Uterus (tissue), 3 donors: ENCODE measurements at regions not wholly inside any gene's neighbourhood (a gene's known extent, or its start where the extent isn't known, plus 50 kb on each side); places are given as distances from the start of the nearest gene placed in this dataset.

Experiments used
- DNase-seq, 2 donors: peaks; one replicate each; pipeline ENCODE4 v3.0.0-alpha.2; 2019 to 2020
- H3K27ac ChIP-seq, 2 donors: fragments of 200-600 bp; sonication (generic); 1 replicate in 1 of 2; 2 replicates in 1 of 2; pipeline ENCODE4 v1.5.1; 2016 to 2018
- H3K27me3 ChIP-seq, 2 donors: fragments of 200-600 bp; sonication (generic); one replicate each; pipeline ENCODE4 v1.5.1; 2018 to 2019; ENCODE audit warnings: control low read depth in 1 of 2
- H3K36me3 ChIP-seq, 2 donors: fragments of 200-600 bp; sonication (generic); one replicate each; pipeline ENCODE4 v1.5.1; 2019; ENCODE audit warnings: control low read depth in 1 of 2
- H3K4me1 ChIP-seq, 2 donors: fragments of 200-600 bp; sonication (generic); one replicate each; pipeline ENCODE4 v1.5.1; 2018 to 2019; ENCODE audit warnings: control low read depth in 1 of 2
- H3K4me3 ChIP-seq, 2 donors: fragments of 200-600 bp; sonication (generic); 1 replicate in 1 of 2; 2 replicates in 1 of 2; pipeline ENCODE4 v1.5.1; 2018 to 2019; ENCODE audit warnings: mild to moderate bottlenecking in 1 of 2
- H3K9me3 ChIP-seq, 2 donors: fragments of 200-600 bp; sonication (generic); one replicate each; pipeline ENCODE4 v1.5.1; 2019; ENCODE audit warnings: control low read depth in 1 of 2
- CTCF ChIP-seq, 4 experiments: fragments of 200-600 bp in 2 of 4; fragments of 450-650 bp in 2 of 4; sonication (generic) in 2 of 4; IDR thresholded peaks; one replicate each; pipeline ENCODE4 v1.5.1; 2016 to 2019; ENCODE audit warnings: antibody characterized with exemption in 4 of 4, mild to moderate bottlenecking in 2 of 4, moderate library complexity in 1 of 4
- POLR2A ChIP-seq, 2 donors: fragments of 450-650 bp; IDR thresholded peaks; one replicate each; pipeline ENCODE4 v1.6.1; 2016; ENCODE audit warnings: antibody characterized with exemption in 2 of 2, mild to moderate bottlenecking in 1 of 2, moderate library complexity in 1 of 2
- intact Hi-C: fragments of 100-400 bp; cut with DNase I; formaldehyde crosslinking; loops from one replicate; pipeline ENCODE4 v1.15.1; 2023; ENCODE audit warnings: low total_unique reads
- donor health status: DM: yes; HTN: yes; CAD: no.

DNA sequence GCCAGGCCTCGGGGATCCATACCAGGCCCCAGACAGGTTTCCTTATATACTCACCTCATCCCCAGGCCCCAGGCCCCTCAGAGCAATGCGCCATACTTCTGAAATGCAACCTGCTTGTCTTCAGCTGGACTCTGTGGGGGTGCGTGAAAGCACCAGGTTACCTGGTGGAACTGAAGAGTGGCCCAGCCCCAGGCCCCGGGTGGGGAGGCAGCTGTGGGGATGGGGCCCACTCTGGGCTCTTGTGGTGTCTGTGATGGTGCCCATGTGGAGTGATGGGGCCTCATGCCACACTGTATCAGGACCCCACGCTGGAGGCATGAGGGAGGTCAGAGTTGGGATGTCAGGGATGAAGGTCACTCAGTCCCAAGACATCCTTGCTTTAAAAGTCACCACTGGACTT lies 999.0 kb downstream of the BRD1 start:
- intact Hi-C loops, result no loop called here
- DNase-seq, result no peak
- H3K27me3 ChIP-seq, result no peaks in the 10 kb centered on the region
- no peak overlapping the region for H3K27ac ChIP-seq
- H3K36me3 ChIP-seq, result no peaks in the 10 kb centered on the region
- H3K4me3 ChIP-seq, result no peak overlapping the region
- no peaks in the 10 kb centered on the region for H3K9me3 ChIP-seq
- no peaks in the 10 kb centered on the region for H3K4me1 ChIP-seq
- TF ChIP-seq CTCF (IDR thresholded peaks at IDR 0.05) (no peak), POLR2A (IDR thresholded peaks at IDR 0.05) (no peak)

GRCh38 chr22:48827904-48828555 lies 999.6 kb downstream of the BRD1 start:
- Histone ChIP-seq H3K27ac (no peak overlapping the region), H3K36me3 (no peaks in the 10 kb centered on the region), H3K4me1 (no peaks in the 10 kb centered on the region), H3K27me3 (no peaks in the 10 kb centered on the region), H3K4me3 (no peak overlapping the region), H3K9me3 (no peaks in the 10 kb centered on the region)
- TF ChIP-seq POLR2A (IDR thresholded peaks at IDR 0.05) (no peak), CTCF (IDR thresholded peaks at IDR 0.05) (no peak)
- no peak for DNase-seq
- intact Hi-C loops, result no loop called here

DNA sequence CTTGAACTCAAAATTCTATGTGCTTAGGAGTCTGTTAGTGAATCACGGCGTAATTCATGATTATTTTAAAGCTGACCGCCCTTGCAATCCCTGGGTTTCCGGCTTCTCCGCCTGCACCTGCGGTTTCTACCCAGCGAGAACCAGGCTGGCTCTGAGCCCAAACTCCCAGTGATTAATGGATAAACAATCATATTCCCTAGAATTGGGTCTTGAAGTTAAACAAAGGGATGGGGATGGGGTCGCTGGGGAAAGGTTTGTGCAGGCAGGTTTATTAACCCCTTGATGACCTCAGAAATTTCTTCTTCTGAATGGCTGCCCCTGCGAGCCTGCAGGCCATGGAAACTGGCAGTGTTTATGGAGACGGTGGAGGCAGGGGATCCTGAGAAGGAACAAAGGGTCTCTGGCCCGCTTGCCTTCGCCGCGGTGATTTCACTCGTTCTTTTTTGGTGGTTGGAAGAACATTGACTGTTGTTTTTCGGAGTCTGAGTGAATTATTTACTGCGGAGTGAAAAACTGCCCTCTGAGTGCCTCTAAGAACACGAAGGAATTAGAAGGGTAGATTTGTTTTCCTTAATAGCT lies 1000.3 kb downstream of the BRD1 start:
- Histone ChIP-seq H3K36me3 (no peaks in the 10 kb centered on the region), H3K27me3 (no peaks in the 10 kb centered on the region), H3K4me1 (no peaks in the 10 kb centered on the region), H3K4me3 (no peak overlapping the region), H3K27ac (no peak overlapping the region), H3K9me3 (no peaks in the 10 kb centered on the region)
- no peak for DNase-seq
- intact Hi-C loops, result no loop called here
- TF ChIP-seq POLR2A (IDR thresholded peaks at IDR 0.05) (no peak), CTCF (IDR thresholded peaks at IDR 0.05) (no peak)

DNA sequence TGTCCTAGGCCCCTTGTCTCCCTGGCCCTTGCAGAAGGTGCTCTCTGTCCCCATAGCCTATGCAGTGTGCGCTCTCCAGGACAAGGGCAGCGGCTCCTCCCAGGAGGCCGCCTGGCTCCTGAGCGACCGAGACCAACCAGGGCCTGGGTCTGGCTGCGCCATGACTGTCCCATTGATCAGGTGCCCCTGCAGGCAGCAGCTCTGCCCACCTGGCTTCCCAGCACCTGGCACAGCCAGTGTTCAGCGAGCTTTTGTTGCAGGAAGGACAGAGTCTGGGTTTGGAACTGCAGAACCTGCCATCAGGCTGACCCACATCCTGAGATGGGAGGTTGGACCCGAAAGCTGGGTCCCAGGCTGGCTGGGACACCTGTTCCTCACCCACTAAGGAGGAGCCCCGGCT lies 1001.1 kb downstream of the BRD1 start:
- H3K27ac ChIP-seq, result no peak overlapping the region
- intact Hi-C loops, result no loop called here

More for the DNA sequence above, 1001.1 kb downstream of the BRD1 start:
- no peaks in the 10 kb centered on the region for H3K36me3 ChIP-seq
- H3K4me3 ChIP-seq, result no peak overlapping the region
- DNase-seq, result no peak
- H3K4me1 ChIP-seq, result no peaks in the 10 kb centered on the region
- TF ChIP-seq CTCF (IDR thresholded peaks at IDR 0.05) (no peak), POLR2A (IDR thresholded peaks at IDR 0.05) (no peak)
- H3K27me3 ChIP-seq, result no peaks in the 10 kb centered on the region
- H3K9me3 ChIP-seq, result no peaks in the 10 kb centered on the region
